HFF-Myc (cell line): ENCODE measurements at regions not wholly inside any gene's neighbourhood (a gene's known extent, or its start where the extent isn't known, plus 50 kb on each side); places are given as distances from the start of the nearest gene placed in this dataset.

Experiments used
- DNase-seq: peaks from one replicate; pipeline ENCODE4 v3.0.0-alpha.2; 2011; ENCODE audit warnings: low read depth; ENCODE audit errors: extremely low read depth
- H3K4me3 ChIP-seq: replicated peaks from 2 replicates; pipeline ENCODE4 v1.5.1; 2011; ENCODE audit warnings: low read depth, mild to moderate bottlenecking, control low read depth, low read length
- TF ChIP-seq, protein P1 (sequence below): IDR thresholded peaks from 2 replicates; pipeline ENCODE4 v1.5.1; 2012; ENCODE audit warnings: mild to moderate bottlenecking, low read depth, low read length, control low read depth; ENCODE audit errors: missing control alignments

DNA sequence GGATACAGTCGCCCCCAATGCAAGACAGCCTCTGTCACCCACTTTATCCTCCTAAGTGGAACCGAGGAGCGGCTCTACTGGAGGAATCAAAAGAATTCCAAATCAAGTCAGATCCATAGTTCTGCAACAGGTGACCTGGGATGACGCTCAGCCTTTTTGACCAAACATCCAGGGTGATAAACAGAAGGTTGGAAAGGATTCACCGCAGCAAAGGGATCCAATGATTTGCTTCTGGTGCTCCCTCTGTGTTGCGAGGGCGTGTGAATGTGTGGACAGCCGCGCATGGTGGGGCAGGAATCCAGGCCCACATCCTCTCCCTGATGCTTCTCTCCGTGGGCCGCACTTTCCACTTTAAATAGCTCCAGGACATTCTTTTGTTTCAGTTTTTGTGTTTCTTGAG is 116.8 kb upstream of the CDH4 start:
- no peak overlapping the region for H3K4me3 ChIP-seq
- no peak for DNase-seq
- TF ChIP-seq, protein P1, sequence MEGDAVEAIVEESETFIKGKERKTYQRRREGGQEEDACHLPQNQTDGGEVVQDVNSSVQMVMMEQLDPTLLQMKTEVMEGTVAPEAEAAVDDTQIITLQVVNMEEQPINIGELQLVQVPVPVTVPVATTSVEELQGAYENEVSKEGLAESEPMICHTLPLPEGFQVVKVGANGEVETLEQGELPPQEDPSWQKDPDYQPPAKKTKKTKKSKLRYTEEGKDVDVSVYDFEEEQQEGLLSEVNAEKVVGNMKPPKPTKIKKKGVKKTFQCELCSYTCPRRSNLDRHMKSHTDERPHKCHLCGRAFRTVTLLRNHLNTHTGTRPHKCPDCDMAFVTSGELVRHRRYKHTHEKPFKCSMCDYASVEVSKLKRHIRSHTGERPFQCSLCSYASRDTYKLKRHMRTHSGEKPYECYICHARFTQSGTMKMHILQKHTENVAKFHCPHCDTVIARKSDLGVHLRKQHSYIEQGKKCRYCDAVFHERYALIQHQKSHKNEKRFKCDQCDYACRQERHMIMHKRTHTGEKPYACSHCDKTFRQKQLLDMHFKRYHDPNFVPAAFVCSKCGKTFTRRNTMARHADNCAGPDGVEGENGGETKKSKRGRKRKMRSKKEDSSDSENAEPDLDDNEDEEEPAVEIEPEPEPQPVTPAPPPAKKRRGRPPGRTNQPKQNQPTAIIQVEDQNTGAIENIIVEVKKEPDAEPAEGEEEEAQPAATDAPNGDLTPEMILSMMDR, result no peak

DNA sequence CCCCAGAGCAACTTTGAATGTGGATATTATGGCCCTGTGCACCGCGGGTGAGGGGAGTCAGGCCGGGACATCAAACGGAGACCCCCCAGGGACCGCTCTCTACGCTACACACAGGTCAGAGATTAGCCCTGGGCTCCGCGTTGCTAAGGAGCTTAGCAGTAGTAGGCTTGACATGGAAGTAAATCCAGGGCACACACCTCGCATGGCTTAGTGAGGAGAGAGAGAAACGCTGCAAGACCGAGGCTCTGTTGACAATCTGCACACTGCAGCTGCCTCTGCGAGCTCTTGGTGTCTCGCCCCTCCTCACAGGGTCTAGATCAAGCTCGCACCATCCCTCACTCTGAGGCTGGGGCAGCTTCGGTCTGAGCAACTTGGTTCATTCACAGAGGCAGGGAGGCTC is 116.1 kb upstream of the CDH4 start:
- DNase-seq, result no peak
- no peak overlapping the region for H3K4me3 ChIP-seq
- TF ChIP-seq, protein P1, result no peak

DNA sequence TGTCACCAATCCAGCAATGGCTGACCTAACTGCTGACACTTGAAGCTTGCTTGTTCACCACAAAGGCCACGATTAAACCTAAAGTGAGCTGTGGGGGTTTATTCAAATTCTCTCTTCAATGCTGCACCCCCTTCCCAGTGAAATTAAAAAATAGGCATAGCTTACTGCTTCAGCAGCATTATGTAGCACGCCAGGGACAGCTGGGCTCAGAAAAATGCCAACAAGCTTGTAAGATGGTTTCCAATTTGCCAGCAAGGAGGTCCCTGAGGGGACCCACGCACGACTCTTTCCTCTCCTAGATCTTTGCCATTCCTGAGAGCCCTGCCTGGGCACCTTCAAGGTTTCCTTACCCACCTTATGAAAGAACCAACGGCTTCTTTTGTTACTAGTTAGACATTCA is 113.5 kb upstream of the CDH4 start:
- TF ChIP-seq, protein P1, result no peak
- no peak overlapping the region for H3K4me3 ChIP-seq
- DNase-seq, result no peak

- DNase-seq, result no peak
- TF ChIP-seq, protein P1, result no peak
- no peak overlapping the region for H3K4me3 ChIP-seq
Observed at GRCh38 chr20:61139031-61139430, 113.0 kb upstream of the CDH4 start.

DNA sequence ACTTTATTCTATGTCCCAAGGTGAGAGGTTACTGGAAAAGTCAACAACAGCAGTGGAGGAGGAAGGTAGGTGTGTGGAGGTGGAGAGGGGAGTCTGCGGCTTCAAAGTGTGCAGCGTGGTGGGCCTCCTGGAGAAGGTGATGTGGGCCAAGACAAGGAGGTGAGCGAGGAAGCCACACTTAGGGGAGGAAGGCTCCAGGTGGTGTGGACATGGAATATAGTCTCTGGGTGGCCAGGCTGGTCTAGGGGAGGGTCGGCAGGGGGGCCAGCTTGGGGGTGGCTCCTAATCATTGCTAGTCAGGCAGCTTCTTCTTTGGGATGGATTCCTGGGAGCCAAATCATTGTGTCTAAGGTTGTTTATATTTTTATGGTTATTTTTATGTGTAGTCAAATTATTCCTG is 111.5 kb upstream of the CDH4 start:
- DNase-seq, result no peak
- no peak overlapping the region for H3K4me3 ChIP-seq
- TF ChIP-seq, protein P1, result no peak

DNA sequence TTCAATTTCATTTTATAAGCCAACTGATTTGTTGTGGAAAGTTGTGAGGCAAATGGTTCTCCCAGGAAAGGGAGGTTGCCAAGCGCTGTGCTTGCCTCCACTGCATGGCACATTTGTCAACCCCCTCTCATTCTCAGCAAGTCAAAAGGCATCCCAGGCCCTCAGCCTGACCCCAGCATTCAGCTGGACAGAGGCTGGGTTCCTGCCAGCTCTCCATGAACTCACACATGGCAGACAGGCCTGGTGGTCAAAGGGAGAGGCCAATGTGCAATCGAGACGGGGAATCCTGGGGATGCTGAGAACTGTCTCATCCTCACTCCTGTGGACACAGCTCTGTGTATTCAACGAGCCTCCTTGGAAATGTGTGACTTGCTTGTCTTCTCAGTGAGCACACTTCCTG is 106.0 kb upstream of the CDH4 start:
- TF ChIP-seq, protein P1, result no peak
- no peak for DNase-seq
- H3K4me3 ChIP-seq, result no peak overlapping the region

DNA sequence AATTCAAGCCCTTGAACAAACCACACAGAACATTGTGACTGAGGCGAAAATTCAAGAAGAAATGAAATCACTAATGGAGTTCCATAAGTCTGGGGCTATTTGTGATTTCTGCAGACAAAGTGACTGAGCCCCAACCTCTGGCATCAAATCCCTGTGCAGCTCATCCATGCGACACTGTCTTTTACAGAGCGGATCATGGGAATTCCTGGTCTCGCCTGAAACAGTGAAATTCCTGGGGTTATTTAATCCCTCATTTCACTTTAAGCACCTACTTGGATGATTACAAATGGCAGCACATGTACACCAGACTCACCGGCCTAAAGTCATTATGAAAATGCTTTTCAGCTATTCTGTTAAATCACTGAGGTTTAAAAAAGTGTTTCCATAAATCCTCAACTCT is 102.4 kb upstream of the CDH4 start:
- H3K4me3 ChIP-seq, result no peak overlapping the region
- no peak for DNase-seq
- TF ChIP-seq, protein P1, result no peak
